SK-N-SH (cell line): ENCODE measurements at regions not wholly inside any gene's neighbourhood (a gene's known extent, or its start where the extent isn't known, plus 50 kb on each side); places are given as distances from the start of the nearest gene placed in this dataset.

Experiments
- CTCF ChIA-PET: fragments of 300-600, 350-600 bp; formaldehyde crosslinking; extraction: SDS; loops from one replicate; lab custom pipeline; 2021; lab: Yijun Ruan, JAX
- POLR2A ChIA-PET: fragments of 350-600 bp; sonication (Branson Sonifier 250); formaldehyde crosslinking; extraction: SDS; loops from one replicate; lab custom pipeline; 2020; ENCODE audit warnings: antibody characterized with exemption, inconsistent platforms; lab: Yijun Ruan, JAX
- DNase-seq: peaks from one replicate; pipeline ENCODE4 v3.0.0; 2012
- H2AFZ ChIP-seq: fragments of 200-600 bp; sonication (generic); 2 replicates; pipeline ENCODE4 v1.8.1; 2016; ENCODE audit warnings: antibody characterized with exemption, mild to moderate bottlenecking, low read depth
- H3F3A ChIP-seq: fragments of 200-600 bp; sonication (generic); replicated peaks from 2 replicates; pipeline ENCODE3; 2016; ENCODE audit warnings: antibody characterized with exemption, mild to moderate bottlenecking; ENCODE audit not compliant: insufficient read depth
- H3K27ac ChIP-seq, 2 experiments: fragments of 200-500 bp in 1 of 2; fragments of 200-600 bp in 1 of 2; sonication (Bioruptor generic) in 1 of 2; sonication (generic), shearing (Covaris generic) in 1 of 2; 2 replicates each; pipeline versions ENCODE4 v1.5.1 to v1.6.1; 2014 to 2016; ENCODE audit warnings: low read depth in 2 of 2, inconsistent platforms in 1 of 2, low read length in 1 of 2, mild to moderate bottlenecking in 1 of 2, mixed read lengths in 1 of 2
- H3K27me3 ChIP-seq: fragments of 200-600 bp; sonication (generic), shearing (Covaris generic); 2 replicates; pipeline ENCODE4 v1.6.1; 2016; ENCODE audit warnings: mixed run types; ENCODE audit not compliant: insufficient read depth
- H3K36me3 ChIP-seq, 2 experiments: fragments of 200-500 bp in 1 of 2; fragments of 200-600 bp in 1 of 2; sonication (Bioruptor generic) in 1 of 2; sonication (generic) in 1 of 2; replicated peaks in 1 of 2; 2 replicates each; pipeline versions ENCODE3 to v1.5.1; 2014 to 2016; ENCODE audit warnings: low read length in 1 of 2, mild to moderate bottlenecking in 1 of 2; ENCODE audit not compliant: insufficient read depth in 2 of 2, control insufficient read depth in 1 of 2
- H3K4me1 ChIP-seq, 2 experiments: fragments of 200-500 bp in 1 of 2; fragments of 200-600 bp in 1 of 2; sonication (Bioruptor generic) in 1 of 2; sonication (generic), shearing (Covaris generic) in 1 of 2; 2 replicates each; pipeline versions ENCODE4 v1.5.1 to v1.6.1; 2014 to 2016; ENCODE audit warnings: low read depth in 1 of 2, low read length in 1 of 2, mixed run types in 1 of 2; ENCODE audit not compliant: insufficient read depth in 2 of 2, control insufficient read depth in 1 of 2
- H3K4me2 ChIP-seq: fragments of 200-600 bp; sonication (generic), shearing (Covaris generic); 2 replicates; pipeline ENCODE4 v1.6.1; 2017; ENCODE audit warnings: mixed run types
- H3K4me3 ChIP-seq, 2 experiments: fragments of 200-500 bp in 1 of 2; fragments of 200-600 bp in 1 of 2; sonication (Bioruptor generic) in 1 of 2; sonication (generic), shearing (Covaris generic) in 1 of 2; 2 replicates each; pipeline versions ENCODE4 v1.5.1 to v1.8.1; 2014 to 2016; ENCODE audit warnings: low read depth in 2 of 2, inconsistent platforms in 1 of 2, low read length in 1 of 2, mild to moderate bottlenecking in 1 of 2, mixed read lengths in 1 of 2, moderate library complexity in 1 of 2
- H3K79me2 ChIP-seq: fragments of 200-600 bp; sonication (generic); 2 replicates; pipeline ENCODE4 v1.8.1; 2017; ENCODE audit warnings: mild to moderate bottlenecking; ENCODE audit not compliant: insufficient read depth
- H3K9ac ChIP-seq: fragments of 200-600 bp; sonication (generic); 2 replicates; pipeline ENCODE4 v1.6.1; 2017; ENCODE audit warnings: mixed run types
- H3K9me2 ChIP-seq: fragments of 200-600 bp; sonication (generic); 2 replicates; pipeline ENCODE4 v1.6.1; 2017; ENCODE audit warnings: mixed run types
- H3K9me3 ChIP-seq: fragments of 200-600 bp; sonication (generic); 2 replicates; pipeline ENCODE4 v1.6.1; 2017; ENCODE audit warnings: mixed run types, mild to moderate bottlenecking, moderate library complexity
- H4K20me1 ChIP-seq: fragments of 200-600 bp; sonication (generic); 2 replicates; pipeline ENCODE4 v1.6.1; 2017; ENCODE audit warnings: mild to moderate bottlenecking, mixed run types; ENCODE audit not compliant: insufficient read depth
- CHD2 ChIP-seq: fragments of 150-350 bp; IDR thresholded peaks from 2 replicates; pipeline ENCODE4 v1.6.1; 2018; ENCODE audit warnings: low read length; ENCODE audit not compliant: partially characterized antibody
- EP300 ChIP-seq, 2 experiments: IDR thresholded peaks; 2 replicates each; pipeline versions ENCODE4 v1.4.0 to v1.6.1; 2012; ENCODE audit warnings: borderline replicate concordance in 1 of 2, low read depth in 1 of 2, low read length in 1 of 2
- FOSL2 ChIP-seq: IDR thresholded peaks from 2 replicates; pipeline ENCODE4 v1.4.0; 2012; ENCODE audit warnings: low read depth, mild to moderate bottlenecking, moderate library complexity, borderline replicate concordance
- FOXJ3 ChIP-seq: sonication (generic); formaldehyde crosslinking; IDR thresholded peaks from 2 replicates; pipeline ENCODE4 v1.5.1; 2020; ENCODE audit warnings: mild to moderate bottlenecking, missing genetic modification reagents
- GATA2 ChIP-seq: sonication (generic); formaldehyde crosslinking; IDR thresholded peaks from 2 replicates; pipeline ENCODE4 v1.5.0; 2020; ENCODE audit warnings: mild to moderate bottlenecking, missing genetic modification reagents
- IRF3 ChIP-seq: fragments of 150-350 bp; IDR thresholded peaks from 2 replicates; pipeline ENCODE4 v1.6.1; 2016; ENCODE audit warnings: mild to moderate bottlenecking, low read depth, low read length
- JUND ChIP-seq: IDR thresholded peaks from 2 replicates; pipeline ENCODE4 v1.4.0; 2012
- MAX ChIP-seq: IDR thresholded peaks from 2 replicates; pipeline ENCODE4 v1.4.0; 2012; ENCODE audit warnings: low read depth
- MEF2A ChIP-seq: IDR thresholded peaks from 2 replicates; pipeline ENCODE4 v1.4.0; 2012; ENCODE audit warnings: low read depth, borderline replicate concordance
- NFIC ChIP-seq: IDR thresholded peaks from 2 replicates; pipeline ENCODE4 v1.4.0; 2012; ENCODE audit warnings: borderline replicate concordance
- PBX3 ChIP-seq: IDR thresholded peaks from 2 replicates; pipeline ENCODE4; 2012
- RAD21 ChIP-seq: IDR thresholded peaks from 2 replicates; pipeline ENCODE4 v1.6.1; 2012; ENCODE audit warnings: mild to moderate bottlenecking, low read length
- RCOR1 ChIP-seq: fragments of 150-350 bp; IDR thresholded peaks from 2 replicates; pipeline ENCODE4 v1.6.1; 2017; ENCODE audit warnings: antibody characterized with exemption, low read length
- SIN3A ChIP-seq: IDR thresholded peaks from 2 replicates; pipeline ENCODE4 v1.6.1; 2012; ENCODE audit warnings: low read depth, mild to moderate bottlenecking, low read length, moderate library complexity, borderline replicate concordance
- SMC3 ChIP-seq: IDR thresholded peaks from 2 replicates; pipeline ENCODE4 v1.6.1; 2012; ENCODE audit warnings: low read depth, low read length, improper control_type of control experiment
- TAF1 ChIP-seq: IDR thresholded peaks from 2 replicates; pipeline ENCODE4 v1.6.1; 2012; ENCODE audit warnings: low read depth, mild to moderate bottlenecking, low read length, moderate library complexity, borderline replicate concordance
- TEAD4 ChIP-seq: IDR thresholded peaks from 2 replicates; pipeline ENCODE4 v1.4.0; 2012; ENCODE audit warnings: mild to moderate bottlenecking, borderline replicate concordance; ENCODE audit not compliant: insufficient read depth
- USF2 ChIP-seq: fragments of 150-350 bp; IDR thresholded peaks from 2 replicates; pipeline ENCODE4 v1.6.1; 2017; ENCODE audit warnings: antibody characterized with exemption, low read length, low read depth, borderline replicate concordance
- YY1 ChIP-seq: IDR thresholded peaks from 2 replicates; pipeline ENCODE4 v1.4.0; 2012; ENCODE audit warnings: low read depth, mild to moderate bottlenecking
- WGBS: methylation state at CpG from one replicate; pipeline ENCODE4 v1.1.6; 2017; ENCODE audit warnings: low lambda C conversion rate; 5-methylcytosine and 5-hydroxymethylcytosine counted together

- CTCF ChIA-PET = no interaction called here
- no peaks in the 10 kb centered on the region for H3K9me3 ChIP-seq
- WGBS = 96% methylated on average over 1 of the region's 1 CpG
- no peak overlapping the region for H3K4me2 ChIP-seq
- H3K4me3 ChIP-seq = no peak overlapping the region
- H3F3A ChIP-seq = no peaks in the 10 kb centered on the region
- H3K9me2 ChIP-seq = no peaks in the 10 kb centered on the region
- H4K20me1 ChIP-seq = no peaks in the 10 kb centered on the region
- TF ChIP-seq USF2 = no peak
- no peak for TF ChIP-seq RCOR1
- TF ChIP-seq RAD21 = no peak
- TF ChIP-seq SIN3A = no peak
- no peak for TF ChIP-seq SMC3
- no peak for TF ChIP-seq MAX
- TF ChIP-seq GATA2 = no peak
- TF ChIP-seq PBX3 = no peak
- no peak for TF ChIP-seq JUND
- no peak for TF ChIP-seq FOSL2
- no peak for TF ChIP-seq MEF2A
- TF ChIP-seq CHD2 = no peak
- TF ChIP-seq TEAD4 = no peak
- no peak for TF ChIP-seq YY1
- no peak for TF ChIP-seq TAF1
- TF ChIP-seq EP300 (IDR thresholded peaks at IDR 0.05; ENCODE audit: borderline replicate concordance in 1 of 2, low read depth in 1 of 2, low read length in 1 of 2) = no peak
- TF ChIP-seq FOXJ3 (CRISPR knock-in tag) = no peak
- no peak for TF ChIP-seq IRF3
- no peak for TF ChIP-seq NFIC
- TF ChIP-seq, all 33 proteins: peak for 0
- H3K36me3 ChIP-seq = no peaks in the 10 kb centered on the region
- no peak for DNase-seq
- H3K27me3 ChIP-seq = no peaks in the 10 kb centered on the region
- H3K79me2 ChIP-seq = no peaks in the 10 kb centered on the region
- no peak overlapping the region for H3K9ac ChIP-seq
- H2AFZ ChIP-seq = peak overlapping the region; percentile 75; the same call in 1 of the 2 replicates
- POLR2A ChIA-PET = no interaction called here
- H3K27ac ChIP-seq = no peak overlapping the region
- H3K4me1 ChIP-seq = peaks cover 0 to 16% of the 10 kb centered on the region in 2 experiments; a peak in 2 of 4 replicates
Measured at GRCh38 chr12:87310126-87310525, 719.1 kb downstream of the C12orf50 start.
